Uterus (tissue), 2 donors: ENCODE measurements at regions not wholly inside any gene's neighbourhood (a gene's known extent, or its start where the extent isn't known, plus 50 kb on each side); places are given as distances from the start of the nearest gene placed in this dataset.

Source experiments
- CTCF ChIP-seq, 4 experiments: fragments of 200-600 bp in 2 of 4; fragments of 450-650 bp in 2 of 4; sonication (generic) in 2 of 4; IDR thresholded peaks; one replicate each; pipeline ENCODE4 v1.5.1; 2016 to 2019; ENCODE audit warnings: antibody characterized with exemption in 4 of 4, mild to moderate bottlenecking in 2 of 4, moderate library complexity in 1 of 4
- POLR2A ChIP-seq, 2 donors: fragments of 450-650 bp; IDR thresholded peaks; one replicate each; pipeline ENCODE4 v1.6.1; 2016; ENCODE audit warnings: antibody characterized with exemption in 2 of 2, mild to moderate bottlenecking in 1 of 2, moderate library complexity in 1 of 2

GRCh38 chr4:89368861-89369260, 61.3 kb upstream of the GPRIN3 start:
- TF ChIP-seq CTCF (IDR thresholded peaks at IDR 0.05): no peak
- no peak for TF ChIP-seq POLR2A (IDR thresholded peaks at IDR 0.05)
